Stomach (tissue), 8 donors: ENCODE measurements at regions not wholly inside any gene's neighbourhood (a gene's known extent, or its start where the extent isn't known, plus 50 kb on each side); places are given as distances from the start of the nearest gene placed in this dataset.
A peak's percentile ranks its signal among the peaks of the same experiment; 100 is the strongest.

Experiments used
- DNase-seq, 2 donors: peaks; one replicate each; pipeline versions ENCODE4 v3.0.0 to v3.0.0-alpha.2; 2013 to 2019
- H3K27ac ChIP-seq, 5 donors: fragments of 200-600 bp in 4 of 5; sonication (generic) in 4 of 5; one replicate each; pipeline ENCODE4 v1.5.1; 2013 to 2019; ENCODE audit warnings: mild to moderate bottlenecking in 1 of 5, moderate library complexity in 1 of 5
- H3K27me3 ChIP-seq, 3 donors: fragments of 200-600 bp; sonication (generic); one replicate each; pipeline ENCODE4 v1.5.1; 2017 to 2019; ENCODE audit warnings: mixed run types in 1 of 3
- H3K36me3 ChIP-seq, 4 donors: fragments of 200-600 bp; sonication (generic); 1 replicate in 3 of 4; 2 replicates in 1 of 4; pipeline ENCODE4 v1.5.1; 2016 to 2019
- H3K4me1 ChIP-seq, 4 donors: fragments of 200-600 bp; sonication (generic); one replicate each; pipeline ENCODE4 v1.5.1; 2016 to 2019
- H3K4me3 ChIP-seq, 4 donors: fragments of 200-600 bp; sonication (generic) in 3 of 4; one replicate each; pipeline ENCODE4 v1.5.1; 2016 to 2019; ENCODE audit warnings: mild to moderate bottlenecking in 1 of 4
- H3K9me3 ChIP-seq, 4 donors: fragments of 200-600 bp; sonication (generic); one replicate each; pipeline ENCODE4 v1.5.1; 2016 to 2019
- CTCF ChIP-seq, 7 experiments: fragments of 450-650 bp in 4 of 7; fragments of 200-600 bp in 3 of 7; sonication (generic) in 3 of 7; IDR thresholded peaks; one replicate each; pipeline ENCODE4 v1.5.1; 2016 to 2019; ENCODE audit warnings: antibody characterized with exemption in 7 of 7, control low read depth in 2 of 7, mild to moderate bottlenecking in 1 of 7
- EP300 ChIP-seq: sonication (generic); formaldehyde crosslinking; IDR thresholded peaks from one replicate; pipeline ENCODE4 v1.6.1; 2017; ENCODE audit warnings: antibody characterized with exemption
- POLR2A ChIP-seq, 4 donors: fragments of 450-650 bp; IDR thresholded peaks; one replicate each; pipeline ENCODE4 v1.6.1; 2016; ENCODE audit warnings: antibody characterized with exemption in 4 of 4, control low read depth in 2 of 4, mild to moderate bottlenecking in 1 of 4, moderate library complexity in 1 of 4
- POLR2AphosphoS5 ChIP-seq, 3 donors: sonication (generic); formaldehyde crosslinking; IDR thresholded peaks; one replicate each; pipeline ENCODE4 v1.6.1; 2016; ENCODE audit warnings: antibody characterized with exemption in 3 of 3
- WGBS, 5 donors: extraction: QIAGEN DNeasy Blood & Tissue Kit in 3 of 5; methylation state at CpG; one replicate each; pipeline versions ENCODE4 v1.1.5 to v1.1.7; 2013 to 2018; 5-methylcytosine and 5-hydroxymethylcytosine counted together
- intact Hi-C: fragments of 100-400 bp; cut with DNase I; formaldehyde crosslinking; loops from one replicate; pipeline ENCODE4 v1.15.1; 2023; ENCODE audit warnings: low total_unique reads
- donor health status: healthy with polysubstance abuse.
- donor health status: Bipolar disorder and iron deficiency.
- donor health status: healthy.

- H3K36me3 ChIP-seq = no peaks in the 10 kb centered on the region
- intact Hi-C loops = no loop called here
- DNase-seq = no peak
- 86 to 92% (median 89%) methylated on average over 2 of the region's 2 CpGs for WGBS, 5 donors
- TF ChIP-seq POLR2A (IDR thresholded peaks at IDR 0.05) (no peak), EP300 (no peak), POLR2AphosphoS5 (IDR thresholded peaks at IDR 0.05) (no peak), CTCF (IDR thresholded peaks at IDR 0.05) (no peak)
- H3K9me3 ChIP-seq = no peaks in the 10 kb centered on the region
- no peak overlapping the region for H3K4me3 ChIP-seq
- no peaks in the 10 kb centered on the region for H3K27me3 ChIP-seq
- H3K4me1 ChIP-seq = peaks cover 3 to 26% (median 11%) of the 10 kb centered on the region in 4 donors
- no peak overlapping the region for H3K27ac ChIP-seq
Measured at GRCh38 chr1:9427388-9427787, 111.9 kb upstream of the SLC25A33 start.

- intact Hi-C loops = no loop called here
- Histone ChIP-seq H3K9me3 (no peaks in the 10 kb centered on the region), H3K36me3 (no peaks in the 10 kb centered on the region), H3K27ac (peak overlapping the region; percentile 43 to 92 (median 86)), H3K27me3 (no peaks in the 10 kb centered on the region), H3K4me3 (peak overlapping the region; percentile 45 to 54 (median 52)), H3K4me1 (peaks cover 3 to 26% (median 11%) of the 10 kb centered on the region in 4 donors)
- DNase-seq = peak; percentile 100
- TF ChIP-seq POLR2AphosphoS5 (IDR thresholded peaks at IDR 0.05) (peak; percentile 71 to 97 (median 92)), POLR2A (IDR thresholded peaks at IDR 0.05) (no peak), CTCF (IDR thresholded peaks at IDR 0.05) (peak in 2 of 7 experiments; percentile 13 to 44)
- 3 to 4% (median 4%) methylated on average over 42 to 48 of the region's 48 CpGs for WGBS, 5 donors
Measured at GRCh38 chr1:9428601-9429341, 110.5 kb upstream of the SLC25A33 start.

GRCh38 chr1:9429342-9429711, 109.9 kb upstream of the SLC25A33 start:
- DNase-seq = peak in 1 of 2 donors; percentile 67
- WGBS, 5 donors = 15 to 33% (median 23%) methylated on average over 6 of the region's 6 CpGs
- Histone ChIP-seq H3K27ac (peak overlapping the region; percentile 43 to 92 (median 86)), H3K4me3 (peak overlapping the region; percentile 45 to 54 (median 52)), H3K9me3 (no peaks in the 10 kb centered on the region), H3K36me3 (no peaks in the 10 kb centered on the region), H3K27me3 (no peaks in the 10 kb centered on the region), H3K4me1 (peaks cover 3 to 26% (median 11%) of the 10 kb centered on the region in 4 donors)
- TF ChIP-seq EP300 (no peak), CTCF (IDR thresholded peaks at IDR 0.05) (no peak), POLR2AphosphoS5 (IDR thresholded peaks at IDR 0.05) (no peak), POLR2A (IDR thresholded peaks at IDR 0.05) (no peak)
- intact Hi-C loops = no loop called here

GRCh38 chr1:9434247-9435152, 104.8 kb upstream of the SLC25A33 start:
- H3K27ac ChIP-seq = no peak overlapping the region
- H3K4me1 ChIP-seq = peaks cover 27 to 47% (median 28%) of the 10 kb centered on the region in 4 donors
- no peaks in the 10 kb centered on the region for H3K27me3 ChIP-seq
- WGBS, 5 donors = 83 to 91% (median 87%) methylated on average over 11 of the region's 11 CpGs
- DNase-seq = peak in 1 of 2 donors; percentile 53
- intact Hi-C loops = no loop called here
- no peaks in the 10 kb centered on the region for H3K36me3 ChIP-seq
- TF ChIP-seq POLR2A (IDR thresholded peaks at IDR 0.05) (no peak), POLR2AphosphoS5 (IDR thresholded peaks at IDR 0.05) (no peak), EP300 (no peak), CTCF (IDR thresholded peaks at IDR 0.05) (no peak)
- no peaks in the 10 kb centered on the region for H3K9me3 ChIP-seq
- H3K4me3 ChIP-seq = no peak overlapping the region
